A673 (cell line): ENCODE measurements at regions not wholly inside any gene's neighbourhood (a gene's known extent, or its start where the extent isn't known, plus 50 kb on each side); places are given as distances from the start of the nearest gene placed in this dataset.

Source experiments
- CTCF ChIP-seq: fragments of 300-800, 200-600 bp; sonication (generic); conservative IDR thresholded peaks from 2 replicates; pipeline ENCODE4 v1.5.1; 2017; ENCODE audit warnings: low read depth, mild to moderate bottlenecking, antibody characterized with exemption, low read length, moderate library complexity, mixed read lengths
- EZH2 ChIP-seq: fragments of 200-600 bp; sonication (generic); IDR thresholded peaks from 2 replicates; pipeline ENCODE4 v1.6.1; 2017; ENCODE audit warnings: borderline replicate concordance, low read depth, mild to moderate bottlenecking, mixed read lengths, antibody characterized with exemption, low read length; ENCODE audit not compliant: poor library complexity, severe bottlenecking

GRCh38 chr3:17820704-17821103 is 78.3 kb upstream of the TBC1D5 start:
- TF ChIP-seq CTCF (no peak), EZH2 (no peak)
